MV-4-11 (cell line): ENCODE measurements at regions not wholly inside any gene's neighbourhood (a gene's known extent, or its start where the extent isn't known, plus 50 kb on each side); places are given as distances from the start of the nearest gene placed in this dataset.

Experiments used
- DNase-seq: peaks from one replicate; lab custom pipeline; 2025; lab: John Stamatoyannopoulos, UW

GRCh38 chr2:214876815-214877214 is 67.3 kb upstream of the BARD1 start:
- no peak for DNase-seq

GRCh38 chr2:214874694-214875093 is 65.2 kb upstream of the BARD1 start:
- no peak for DNase-seq

GRCh38 chr2:214865400-214865799 is 55.9 kb upstream of the BARD1 start:
- peak; percentile 42 for DNase-seq
